ENCODE measurements at regions not wholly inside any gene's neighbourhood (a gene's known extent, or its start where the extent isn't known, plus 50 kb on each side); places are given as distances from the start of the nearest gene placed in this dataset.

DNA sequence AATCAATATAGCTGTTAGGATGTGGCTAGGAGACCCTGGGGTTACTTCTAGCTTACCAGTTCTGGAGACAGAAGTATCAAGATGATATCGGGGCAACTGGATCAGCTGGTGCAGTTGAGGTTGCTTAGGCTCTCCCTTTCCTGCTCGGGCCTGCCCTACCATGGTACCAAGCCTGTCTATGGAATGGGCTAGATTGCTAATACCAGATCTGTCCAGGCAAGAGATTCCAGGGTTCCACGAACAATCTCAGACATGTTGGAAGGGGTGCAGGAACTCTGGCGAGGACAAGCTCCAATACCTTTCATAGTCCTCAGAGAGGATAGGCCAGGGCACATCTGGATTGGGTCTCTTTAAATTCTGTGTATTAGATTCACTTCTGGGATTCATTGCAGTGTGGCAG, 53.8 kb downstream of the ADM start:
- TF ChIP-seq POLR2A (IDR thresholded peaks at IDR 0.05) (no peak), EP300 (IDR thresholded peaks at IDR 0.05) (no peak), POLR2AphosphoS5 (IDR thresholded peaks at IDR 0.05) (no peak)
- TF ChIP-seq, protein P1, sequence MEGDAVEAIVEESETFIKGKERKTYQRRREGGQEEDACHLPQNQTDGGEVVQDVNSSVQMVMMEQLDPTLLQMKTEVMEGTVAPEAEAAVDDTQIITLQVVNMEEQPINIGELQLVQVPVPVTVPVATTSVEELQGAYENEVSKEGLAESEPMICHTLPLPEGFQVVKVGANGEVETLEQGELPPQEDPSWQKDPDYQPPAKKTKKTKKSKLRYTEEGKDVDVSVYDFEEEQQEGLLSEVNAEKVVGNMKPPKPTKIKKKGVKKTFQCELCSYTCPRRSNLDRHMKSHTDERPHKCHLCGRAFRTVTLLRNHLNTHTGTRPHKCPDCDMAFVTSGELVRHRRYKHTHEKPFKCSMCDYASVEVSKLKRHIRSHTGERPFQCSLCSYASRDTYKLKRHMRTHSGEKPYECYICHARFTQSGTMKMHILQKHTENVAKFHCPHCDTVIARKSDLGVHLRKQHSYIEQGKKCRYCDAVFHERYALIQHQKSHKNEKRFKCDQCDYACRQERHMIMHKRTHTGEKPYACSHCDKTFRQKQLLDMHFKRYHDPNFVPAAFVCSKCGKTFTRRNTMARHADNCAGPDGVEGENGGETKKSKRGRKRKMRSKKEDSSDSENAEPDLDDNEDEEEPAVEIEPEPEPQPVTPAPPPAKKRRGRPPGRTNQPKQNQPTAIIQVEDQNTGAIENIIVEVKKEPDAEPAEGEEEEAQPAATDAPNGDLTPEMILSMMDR (IDR thresholded peaks at IDR 0.05): no peak
- DNase-seq (ENCODE audit: low spot score in 2 of 2): no peak
- Histone ChIP-seq H3K27me3 (no peaks in the 10 kb centered on the region), H3K4me1 (no peaks in the 10 kb centered on the region), H3K27ac (no peak overlapping the region), H3K9me3 (no peaks in the 10 kb centered on the region), H3K4me3 (no peak overlapping the region), H3K36me3 (no peaks in the 10 kb centered on the region)
- WGBS: 51% methylated on average over 4 of the region's 4 CpGs

DNA sequence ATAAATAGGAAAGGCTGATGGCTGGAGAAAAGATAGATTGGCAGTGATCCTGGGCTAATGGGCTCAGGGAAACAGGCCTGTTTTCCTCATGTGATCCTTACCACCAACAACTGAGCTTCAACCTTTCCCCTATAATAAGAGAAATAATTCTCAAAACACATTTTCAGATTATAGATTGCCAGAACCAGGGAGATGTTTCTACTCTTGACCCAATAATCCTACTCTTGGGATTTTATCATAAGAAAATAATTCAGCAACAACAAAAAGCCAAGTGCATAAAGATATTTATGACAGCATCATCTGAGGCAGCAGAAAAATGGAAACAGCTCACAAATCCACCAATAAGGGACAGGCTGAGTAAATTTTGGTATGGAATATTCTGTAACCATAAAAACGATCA, 54.3 kb downstream of the ADM start:
- H3K27me3 ChIP-seq: no peaks in the 10 kb centered on the region
- H3K9me3 ChIP-seq: no peaks in the 10 kb centered on the region
- no peak for DNase-seq (ENCODE audit: low spot score in 2 of 2)
- 82% methylated on average over 1 of the region's 1 CpG for WGBS
- no peak overlapping the region for H3K4me3 ChIP-seq
- H3K4me1 ChIP-seq: no peaks in the 10 kb centered on the region
- no peaks in the 10 kb centered on the region for H3K36me3 ChIP-seq
- TF ChIP-seq, protein P1 (IDR thresholded peaks at IDR 0.05): no peak
- TF ChIP-seq POLR2A (IDR thresholded peaks at IDR 0.05) (no peak), POLR2AphosphoS5 (IDR thresholded peaks at IDR 0.05) (no peak), EP300 (IDR thresholded peaks at IDR 0.05) (no peak)
- no peak overlapping the region for H3K27ac ChIP-seq

GRCh38 chr11:10360835-10361234, 56.0 kb downstream of the ADM start:
- H3K36me3 ChIP-seq: no peaks in the 10 kb centered on the region
- no peaks in the 10 kb centered on the region for H3K4me1 ChIP-seq
- H3K27ac ChIP-seq: no peak overlapping the region
- DNase-seq (ENCODE audit: low spot score in 2 of 2): no peak
- H3K9me3 ChIP-seq: no peaks in the 10 kb centered on the region
- TF ChIP-seq POLR2AphosphoS5 (IDR thresholded peaks at IDR 0.05) (no peak), EP300 (IDR thresholded peaks at IDR 0.05) (no peak), POLR2A (IDR thresholded peaks at IDR 0.05) (no peak)
- TF ChIP-seq, protein P1 (IDR thresholded peaks at IDR 0.05): no peak
- H3K4me3 ChIP-seq: no peak overlapping the region
- no peaks in the 10 kb centered on the region for H3K27me3 ChIP-seq

DNA sequence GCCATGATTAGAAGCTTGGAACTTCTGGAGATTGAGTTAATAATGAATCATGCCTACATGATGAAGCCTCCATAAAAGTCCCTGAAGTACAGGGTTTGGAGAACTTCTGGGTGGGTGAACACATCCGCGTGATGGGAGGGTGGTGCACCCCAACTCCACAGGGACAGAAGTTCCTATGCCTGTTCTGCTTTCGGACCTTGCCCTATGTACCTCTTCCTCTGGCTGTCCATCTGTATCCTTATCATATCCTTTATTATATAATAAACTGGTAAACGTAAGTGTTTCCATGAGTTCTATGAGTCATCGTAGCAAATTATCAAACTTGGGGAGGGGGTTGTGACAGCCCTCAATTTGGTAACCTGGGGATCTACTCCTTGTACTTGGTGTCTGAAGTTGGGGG, 60.2 kb downstream of the ADM start:
- Histone ChIP-seq H3K9me3 (no peaks in the 10 kb centered on the region), H3K4me1 (peaks cover 10% of the 10 kb centered on the region), H3K27ac (no peak overlapping the region), H3K27me3 (no peaks in the 10 kb centered on the region), H3K36me3 (no peaks in the 10 kb centered on the region), H3K4me3 (no peak overlapping the region)
- no peak for DNase-seq (ENCODE audit: low spot score in 2 of 2)
- 87% methylated on average over 5 of the region's 5 CpGs for WGBS
- no peak for TF ChIP-seq EP300 (IDR thresholded peaks at IDR 0.05)
- TF ChIP-seq, protein P1 (IDR thresholded peaks at IDR 0.05): no peak
- TF ChIP-seq POLR2AphosphoS5 (IDR thresholded peaks at IDR 0.05): no peak
- no peak for TF ChIP-seq POLR2A (IDR thresholded peaks at IDR 0.05)

DNA sequence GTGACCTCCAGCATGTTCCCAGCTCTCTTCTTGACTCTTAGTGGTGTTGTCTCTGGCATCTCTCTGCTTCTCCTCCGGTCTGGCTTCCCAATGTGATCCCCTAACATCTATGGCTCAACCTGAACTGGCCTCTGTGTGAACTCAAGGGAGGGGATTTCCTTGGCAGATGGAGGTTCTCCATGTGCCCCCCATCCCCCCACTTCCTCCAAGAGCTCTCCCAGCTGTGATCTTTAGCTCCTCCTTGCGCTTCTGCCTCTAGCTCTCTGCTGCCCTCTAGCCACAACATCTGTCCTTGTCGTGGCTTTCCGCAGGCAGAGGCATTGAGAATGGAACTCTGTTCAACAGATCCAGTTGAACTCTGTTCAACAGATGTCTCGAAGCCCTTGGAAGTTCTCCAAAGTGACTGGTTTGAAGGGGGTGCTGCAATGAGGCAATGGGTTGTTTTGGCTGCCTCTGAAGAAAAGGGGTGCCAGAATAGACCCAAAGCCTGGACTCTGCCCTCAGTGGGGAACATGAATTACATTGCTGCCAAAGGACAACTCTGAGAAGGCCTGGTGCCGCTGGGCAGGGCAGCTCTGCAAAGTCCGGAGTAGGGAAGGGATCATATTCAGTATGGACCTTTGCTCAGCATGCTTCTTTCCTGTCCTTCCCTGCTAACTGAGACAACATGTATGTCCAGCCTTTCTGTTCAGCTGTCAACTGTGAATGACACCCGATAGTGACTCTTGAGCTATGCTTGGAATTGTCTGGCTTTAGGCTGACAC, 61.9 kb downstream of the ADM start:
- TF ChIP-seq, protein P1 (IDR thresholded peaks at IDR 0.05): peak; percentile 51 to 81
- peak in 1 of 3 donors; percentile 36 for TF ChIP-seq POLR2AphosphoS5 (IDR thresholded peaks at IDR 0.05)
- TF ChIP-seq EP300 (IDR thresholded peaks at IDR 0.05): no peak
- H3K27ac ChIP-seq: no peak overlapping the region
- 32% methylated on average over 8 of the region's 8 CpGs for WGBS

More for the DNA sequence above, 61.9 kb downstream of the ADM start:
- no peaks in the 10 kb centered on the region for H3K9me3 ChIP-seq
- H3K36me3 ChIP-seq: no peaks in the 10 kb centered on the region
- H3K27me3 ChIP-seq: no peaks in the 10 kb centered on the region
- H3K4me1 ChIP-seq: peaks cover 10% of the 10 kb centered on the region
- peak in 1 of 2 donors; percentile 85 for DNase-seq (ENCODE audit: low spot score in 2 of 2)
- H3K4me3 ChIP-seq: no peak overlapping the region

All from suprapubic skin (tissue), 4 donors.